ENCODE measurements at regions not wholly inside any gene's neighbourhood (a gene's known extent, or its start where the extent isn't known, plus 50 kb on each side); places are given as distances from the start of the nearest gene placed in this dataset.

DNA sequence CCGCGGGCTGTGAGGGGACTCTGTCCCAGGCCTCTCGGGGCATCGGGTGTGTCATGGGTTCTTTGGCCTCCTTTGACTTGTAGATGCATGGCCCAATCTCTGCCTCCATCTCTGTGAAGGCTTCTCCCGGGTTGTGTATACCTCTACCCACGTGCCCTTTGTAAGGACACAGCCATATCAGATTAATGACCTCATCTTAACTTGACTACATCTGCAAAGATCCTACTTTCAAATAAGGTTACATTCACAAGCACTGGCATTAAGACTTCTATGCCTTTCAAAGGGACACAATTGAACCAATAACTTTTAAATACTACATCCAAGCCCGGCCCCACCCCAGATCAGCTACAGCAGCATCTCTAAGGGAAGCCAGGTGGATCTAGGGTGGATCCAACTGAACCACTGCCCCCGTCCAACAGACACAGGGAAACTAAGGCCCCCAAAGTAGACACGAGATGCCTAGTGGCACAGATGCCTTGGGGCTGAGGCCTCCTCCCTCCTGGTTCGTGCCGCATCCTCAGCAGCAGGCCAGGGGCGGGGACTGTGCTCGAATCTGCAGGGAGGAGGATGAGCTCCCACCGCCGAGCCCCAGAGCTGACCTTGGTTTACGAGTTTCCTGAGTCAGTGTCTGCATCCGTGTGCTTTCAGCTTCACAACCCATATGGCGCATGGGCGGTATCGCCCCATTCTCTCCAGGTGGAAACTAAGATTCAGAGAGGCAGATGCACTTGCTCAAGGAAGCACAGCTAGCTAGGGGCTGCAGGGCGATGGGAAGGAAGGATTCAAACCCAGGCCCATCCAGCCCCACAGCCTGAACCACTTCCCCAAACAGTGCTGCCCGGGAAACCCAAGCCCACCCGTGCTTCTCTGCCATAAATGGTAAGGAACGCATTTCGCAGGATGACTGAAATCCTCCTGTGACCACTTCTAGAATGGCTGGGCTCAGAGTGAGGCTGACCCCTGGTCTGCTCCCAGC is 353.3 kb downstream of the C16orf95 start:
- DNase-seq, result no peak

DNA sequence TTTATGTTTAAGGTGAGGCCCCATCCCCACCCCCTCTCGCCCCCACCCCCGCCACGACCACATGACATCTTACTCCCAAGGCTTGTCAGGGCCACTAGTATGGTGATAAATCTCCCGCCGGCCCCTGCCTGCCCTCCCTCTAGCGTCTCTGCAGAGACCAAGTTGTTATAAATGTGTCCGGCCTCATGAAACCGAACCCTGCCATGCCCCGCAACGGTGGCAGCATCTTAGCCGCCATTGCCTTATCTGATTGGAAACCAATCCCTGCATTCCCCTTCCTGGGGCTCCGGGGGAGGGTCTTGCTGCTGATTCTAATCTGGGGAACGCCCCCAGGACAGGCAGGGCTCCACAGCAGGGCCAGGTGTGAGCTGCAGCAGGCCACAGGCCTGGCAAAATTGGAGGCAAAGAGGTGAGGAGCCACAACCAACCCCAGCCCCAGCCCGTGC is 352.4 kb downstream of the C16orf95 start:
- no peak for DNase-seq

DNA sequence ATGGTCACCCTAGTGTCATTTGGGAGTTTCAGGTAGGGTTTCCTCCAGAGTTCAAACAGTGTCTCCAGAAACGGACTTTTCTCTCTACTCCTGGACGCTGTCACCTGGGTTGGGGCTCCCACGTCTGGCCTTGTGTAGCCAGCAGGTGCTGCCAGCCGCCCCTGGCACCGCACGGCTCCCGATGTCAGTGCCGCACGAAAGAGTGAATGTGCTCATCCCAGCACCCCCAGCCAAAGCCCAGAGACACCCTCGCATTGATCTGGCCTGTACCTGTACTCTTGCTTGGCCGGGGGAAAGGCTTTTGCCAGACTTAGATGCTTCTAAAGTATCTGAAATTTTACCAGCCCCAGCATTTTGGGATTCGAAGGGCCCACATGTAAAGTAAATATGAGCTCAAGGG is 351.9 kb downstream of the C16orf95 start:
- DNase-seq, result no peak

DNA sequence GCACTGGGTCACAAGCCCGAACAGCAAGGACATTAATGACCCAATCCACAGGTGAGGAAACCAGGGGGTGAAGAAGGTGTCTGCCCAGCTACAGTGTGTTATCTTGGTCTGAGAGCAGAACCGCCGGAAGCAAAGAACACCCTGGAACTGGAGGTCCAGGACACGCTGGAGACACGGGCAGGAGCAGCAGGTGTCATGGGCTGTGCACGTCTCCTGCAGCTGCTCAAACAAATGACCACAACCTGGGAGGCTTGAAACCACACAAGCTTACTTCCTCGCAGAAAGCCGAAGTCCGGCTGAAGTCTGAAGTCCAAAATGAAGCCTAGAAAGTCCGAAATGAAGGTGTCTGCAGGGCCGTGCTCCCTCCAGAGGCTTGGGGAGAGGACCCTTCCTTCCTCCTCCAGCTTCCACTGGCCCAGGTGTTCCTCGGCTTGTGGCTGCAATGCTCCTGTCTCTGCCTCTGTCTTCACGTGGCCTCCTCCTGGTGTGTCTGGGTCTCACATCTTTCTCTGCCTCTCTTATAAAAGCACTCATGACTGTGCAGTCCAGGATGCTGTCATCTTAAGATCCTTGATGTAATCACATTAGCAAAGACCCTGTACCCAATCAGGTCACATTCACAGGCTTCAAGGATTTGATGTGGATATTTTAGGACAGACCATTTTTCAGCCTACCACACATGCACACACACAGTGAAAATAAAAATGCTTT is 351.2 kb downstream of the C16orf95 start:
- no peak for DNase-seq

DNA sequence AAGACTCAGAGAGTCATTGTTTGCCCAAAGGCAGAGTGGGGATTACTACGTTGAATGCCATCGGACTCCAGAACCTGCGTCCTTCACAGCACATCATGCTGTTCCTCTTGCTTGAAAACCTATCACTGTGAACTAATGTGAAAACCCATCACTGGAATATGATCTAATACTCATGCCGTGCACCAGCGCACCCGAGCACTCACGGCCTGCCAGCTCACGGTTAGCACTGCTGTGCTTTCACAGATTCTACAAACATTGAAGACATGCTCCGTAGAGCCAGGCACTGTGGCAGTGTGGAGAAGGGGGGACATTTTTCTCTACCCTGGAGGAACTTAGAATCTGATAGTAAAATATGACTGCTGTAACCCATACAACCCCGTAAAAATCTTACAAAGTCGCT is 350.4 kb downstream of the C16orf95 start:
- DNase-seq, result no peak

DNA sequence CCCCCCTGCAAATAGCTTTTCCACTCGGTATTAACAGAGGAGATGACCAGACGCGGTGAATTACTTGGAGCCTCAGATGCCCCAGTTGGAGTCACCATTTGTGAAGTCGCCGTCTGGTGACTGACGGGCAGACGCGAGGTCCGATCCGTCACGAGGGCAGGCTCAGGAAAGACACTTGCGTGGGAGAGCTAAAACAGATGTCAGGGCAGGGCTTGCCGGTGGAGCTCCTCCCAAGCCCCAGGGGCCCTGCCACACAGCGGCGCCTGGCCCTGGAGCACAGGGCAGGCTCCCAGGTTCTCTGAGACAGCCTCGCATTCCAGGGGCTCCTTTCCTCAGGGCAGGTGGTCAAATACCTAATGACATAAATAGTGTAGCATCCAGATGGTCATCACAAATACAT is 348.3 kb downstream of the C16orf95 start:
- DNase-seq, result no peak

DNA sequence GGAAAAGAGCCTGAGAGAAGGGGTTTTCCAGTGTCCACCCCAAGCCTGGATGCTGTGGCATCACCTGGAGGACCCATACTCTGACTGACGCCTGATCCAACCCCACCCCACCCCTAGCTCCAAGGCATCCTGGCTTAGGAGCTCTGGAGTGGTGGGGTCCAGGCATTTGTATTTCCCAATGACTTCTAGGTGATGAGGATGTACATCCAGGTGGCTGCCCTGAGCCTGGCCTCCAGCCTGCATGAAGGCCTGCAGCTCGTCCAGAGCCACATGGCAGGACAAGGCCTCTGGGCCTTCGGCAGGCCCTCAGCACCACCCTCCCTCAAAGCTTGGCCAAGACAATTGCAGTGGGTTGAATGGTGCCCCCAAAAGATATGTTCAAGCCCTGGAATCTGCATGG is 347.5 kb downstream of the C16orf95 start:
- DNase-seq, result no peak

DNA sequence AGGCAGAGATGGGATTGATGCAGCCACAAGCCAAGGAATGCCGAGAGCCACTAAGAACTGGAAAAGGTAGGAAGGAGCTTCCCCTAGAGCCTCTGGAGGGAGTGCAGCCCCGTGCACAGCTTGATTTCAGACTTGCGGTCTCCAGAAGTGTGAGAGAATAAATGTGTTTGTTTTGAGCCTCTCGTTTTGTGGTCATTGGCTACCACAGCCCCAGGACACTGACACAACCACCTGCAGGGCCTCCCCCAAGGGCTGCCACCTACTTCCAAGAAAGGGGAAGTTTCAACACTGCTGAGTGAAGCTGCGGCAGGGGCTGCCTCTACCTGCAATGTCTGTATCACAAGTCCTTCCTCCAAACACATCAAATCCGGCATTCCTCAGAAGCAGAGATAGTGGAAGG is 346.9 kb downstream of the C16orf95 start:
- no peak for DNase-seq

DNA sequence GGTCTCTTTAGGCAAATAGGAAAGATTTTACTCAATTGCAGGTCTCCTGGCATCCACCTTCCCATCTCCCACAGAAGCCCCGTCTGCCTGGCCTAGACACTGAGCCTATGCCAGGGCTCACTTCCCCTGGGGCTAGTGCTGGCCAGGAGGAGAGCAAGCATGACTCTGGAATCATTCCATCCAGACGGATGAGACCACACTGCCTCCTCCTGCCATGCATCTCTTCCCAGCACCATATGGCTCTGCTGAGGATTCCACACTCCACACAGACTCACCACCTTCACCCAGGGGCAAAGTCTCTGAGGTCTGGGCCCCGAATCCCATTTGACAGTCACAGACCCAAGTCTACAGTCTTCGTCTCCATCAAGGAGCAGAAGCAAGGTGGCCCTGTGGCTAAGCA is 346.5 kb downstream of the C16orf95 start:
- no peak for DNase-seq

DNA sequence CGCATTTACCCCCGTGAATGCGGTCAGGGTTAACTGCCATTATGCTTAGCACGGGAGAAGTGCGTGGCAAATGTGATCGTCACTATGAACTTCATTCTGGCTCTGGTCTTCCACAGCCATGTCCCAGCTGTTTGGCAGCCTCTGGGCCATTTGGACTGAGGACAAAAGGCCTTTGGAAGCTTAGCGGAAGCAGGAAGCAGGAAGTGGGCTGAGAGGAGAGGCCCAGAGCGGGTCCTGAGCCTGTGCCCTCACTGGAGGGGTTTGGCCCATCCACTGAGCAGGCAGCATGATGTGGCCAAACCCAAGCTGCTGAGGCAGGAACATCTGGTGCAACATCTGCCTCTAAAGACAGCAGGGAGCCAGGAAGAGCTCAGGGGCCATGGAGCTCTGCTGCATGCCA is 345.9 kb downstream of the C16orf95 start:
- no peak for DNase-seq

DNA sequence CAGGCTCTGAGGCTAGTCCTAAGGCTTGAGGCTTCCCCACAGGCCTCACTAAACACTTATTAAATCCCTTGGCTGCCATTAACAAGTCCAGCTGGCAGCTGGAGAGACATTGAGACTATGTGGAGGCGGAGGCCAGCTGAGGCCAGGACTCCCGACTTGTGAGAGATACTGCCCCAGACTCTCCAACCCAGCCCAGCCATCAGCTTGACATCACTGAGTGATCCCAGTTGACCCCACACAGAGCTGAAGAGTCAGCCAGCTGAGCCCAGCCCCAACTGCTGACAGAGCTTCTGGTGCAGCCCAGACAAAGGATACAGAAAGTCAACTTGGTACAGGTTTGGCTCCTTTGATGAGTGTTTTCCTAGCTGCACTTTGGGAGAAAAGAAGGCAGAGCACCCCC is 343.1 kb downstream of the C16orf95 start:
- DNase-seq, result no peak

DNA sequence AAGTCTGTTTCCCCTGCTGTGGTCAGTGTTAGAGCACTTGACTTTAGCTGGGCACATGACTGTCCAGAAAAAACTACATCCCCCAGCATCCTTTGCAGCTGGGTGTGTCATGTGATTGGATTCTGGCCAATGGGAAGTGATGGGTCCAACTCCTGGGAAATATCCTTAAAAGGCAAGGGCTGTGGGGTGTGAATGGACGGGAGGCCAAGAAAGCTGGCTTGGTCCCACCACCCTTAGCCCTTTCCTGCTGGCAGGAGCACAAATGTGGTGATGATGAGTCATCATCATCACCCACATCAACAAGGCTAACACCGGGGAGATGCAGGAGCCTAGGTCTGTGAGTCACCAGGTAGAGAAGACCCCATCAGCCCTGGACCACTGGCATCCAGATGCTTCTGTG is 341.7 kb downstream of the C16orf95 start:
- no peak for DNase-seq

DNA sequence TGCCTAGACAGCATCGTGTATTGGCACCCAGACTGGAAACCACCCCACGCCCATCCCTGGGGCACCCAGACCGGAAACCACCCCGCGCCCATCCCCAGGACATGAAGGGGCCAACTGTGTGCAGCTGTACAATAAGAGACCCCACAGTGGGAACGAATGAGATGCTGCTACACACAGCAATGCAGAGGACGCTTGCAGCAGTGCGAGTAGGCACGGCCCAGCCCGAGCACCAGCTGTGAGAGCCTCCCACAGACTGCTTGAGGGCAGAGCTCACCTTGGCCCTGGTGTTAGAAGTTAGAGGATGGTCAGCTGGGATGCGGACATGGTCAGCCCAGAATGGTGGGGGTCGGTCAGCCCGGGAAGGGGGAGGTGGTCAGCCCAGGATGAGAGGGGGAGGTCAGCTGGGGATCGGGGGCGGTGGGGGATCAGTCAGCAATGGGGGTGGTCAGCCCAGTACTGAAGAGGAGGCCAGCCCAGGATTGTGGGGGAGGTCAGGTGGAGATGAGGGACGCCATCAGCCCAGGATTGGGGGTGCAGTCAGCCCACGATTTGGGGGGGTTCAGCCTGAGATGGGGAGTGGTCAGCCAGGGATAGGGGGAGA is 340.0 kb downstream of the C16orf95 start:
- no peak for DNase-seq

DNA sequence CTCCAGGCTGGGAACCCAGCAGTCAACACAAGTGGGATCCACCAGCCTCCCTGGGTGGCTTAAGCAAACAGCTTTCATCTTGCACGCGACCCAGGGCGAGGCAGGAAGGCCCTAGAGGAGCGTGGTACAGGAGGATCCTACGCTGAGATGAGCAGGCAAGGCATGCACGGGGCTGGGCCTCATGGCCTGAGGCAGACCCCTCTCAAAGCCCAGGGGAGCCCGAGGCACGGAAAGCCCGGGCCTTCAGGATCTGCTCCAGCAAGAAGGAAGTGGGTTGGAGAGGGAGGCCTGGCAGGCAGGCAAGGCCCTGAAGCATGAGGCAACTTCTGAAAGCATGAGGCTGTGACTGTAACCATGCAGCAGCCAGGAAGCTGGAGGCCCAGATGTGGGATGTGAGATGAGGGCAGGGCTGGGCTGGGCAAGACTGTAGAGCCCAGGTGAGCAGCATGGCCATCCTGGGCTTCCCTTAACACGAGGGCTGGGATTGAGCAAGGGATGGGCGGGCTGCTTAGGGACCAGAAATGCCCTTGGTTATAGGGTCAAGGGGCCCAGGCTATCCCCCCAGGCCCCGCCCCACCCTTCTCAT is 338.7 kb downstream of the C16orf95 start:
- DNase-seq, result no peak

DNA sequence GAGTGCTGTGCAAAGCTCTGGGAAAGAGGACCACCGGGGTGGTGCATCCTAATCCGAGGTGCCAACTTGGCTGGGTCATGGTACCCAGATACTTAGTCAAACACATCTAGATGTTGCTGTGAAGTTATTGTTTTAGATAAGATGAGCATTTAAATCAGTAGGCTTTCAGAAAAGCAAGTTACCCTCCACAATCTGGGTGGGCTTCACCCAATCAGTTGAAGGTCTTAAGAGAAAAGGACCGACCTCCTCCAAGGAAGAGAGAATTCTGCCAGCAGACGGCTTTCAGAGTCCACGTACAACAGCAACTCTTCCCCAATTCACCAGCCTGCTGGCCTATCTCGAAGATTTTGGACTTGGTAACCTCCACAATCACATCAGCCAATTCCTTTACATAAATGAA is 338.1 kb downstream of the C16orf95 start:
- no peak for DNase-seq

DNA sequence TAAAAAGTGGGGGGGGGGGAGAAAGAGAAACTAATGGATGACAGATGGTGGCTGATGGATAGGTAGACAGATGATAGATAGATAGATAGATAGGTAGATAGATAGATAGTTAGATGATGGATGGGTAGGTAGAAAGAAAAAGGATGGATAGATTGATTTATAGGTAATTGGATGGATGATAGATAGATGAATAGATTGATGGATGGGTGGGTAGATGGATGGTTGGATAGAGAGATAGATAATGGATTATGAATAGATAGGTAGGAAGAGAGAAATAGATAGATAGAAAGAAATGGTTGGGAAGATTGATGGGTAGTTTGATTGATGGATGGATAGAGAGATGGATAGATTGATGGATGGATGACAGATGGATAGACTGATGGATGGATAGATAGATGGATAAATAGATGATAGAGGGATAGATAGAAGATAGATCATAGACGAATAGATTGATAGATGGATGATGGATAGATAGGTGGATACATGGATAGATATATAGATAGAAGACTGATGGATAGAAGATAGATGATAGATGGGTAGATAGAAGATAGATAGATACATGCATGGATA is 337.1 kb downstream of the C16orf95 start:
- DNase-seq, result no peak

DNA sequence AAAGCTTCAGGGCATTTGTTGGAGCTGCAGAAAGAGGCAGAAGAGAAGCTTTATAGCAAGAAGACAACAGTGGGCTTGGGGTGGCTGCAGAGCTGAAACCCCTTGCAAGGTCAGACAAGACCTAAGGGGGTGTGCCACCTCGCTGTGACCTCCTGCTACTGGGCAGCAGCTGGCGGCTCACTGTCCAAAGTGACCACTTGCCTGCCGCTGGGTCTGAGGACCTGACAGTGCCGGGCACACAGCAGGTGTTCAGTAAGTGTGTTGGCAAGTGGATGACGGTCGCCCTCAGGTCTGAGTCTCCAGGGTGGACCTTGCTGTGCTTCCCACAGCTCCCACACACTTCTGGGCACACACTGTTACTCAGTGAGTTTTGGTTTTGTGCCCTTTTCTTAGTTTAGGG is 336.5 kb downstream of the C16orf95 start:
- DNase-seq, result no peak

DNA sequence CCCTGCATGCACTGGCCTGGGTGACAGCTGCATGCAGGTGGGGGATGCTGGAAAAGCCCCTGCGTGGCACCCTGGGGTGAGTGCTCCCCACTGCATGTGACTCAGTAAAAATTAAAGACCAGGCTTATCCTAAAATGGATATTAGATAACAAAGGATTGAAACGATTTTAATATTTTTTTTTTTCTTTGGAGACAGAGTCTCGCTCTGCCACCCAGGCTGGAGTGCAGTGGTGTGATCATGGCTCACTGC is 334.9 kb downstream of the C16orf95 start:
- no peak for DNase-seq

DNA sequence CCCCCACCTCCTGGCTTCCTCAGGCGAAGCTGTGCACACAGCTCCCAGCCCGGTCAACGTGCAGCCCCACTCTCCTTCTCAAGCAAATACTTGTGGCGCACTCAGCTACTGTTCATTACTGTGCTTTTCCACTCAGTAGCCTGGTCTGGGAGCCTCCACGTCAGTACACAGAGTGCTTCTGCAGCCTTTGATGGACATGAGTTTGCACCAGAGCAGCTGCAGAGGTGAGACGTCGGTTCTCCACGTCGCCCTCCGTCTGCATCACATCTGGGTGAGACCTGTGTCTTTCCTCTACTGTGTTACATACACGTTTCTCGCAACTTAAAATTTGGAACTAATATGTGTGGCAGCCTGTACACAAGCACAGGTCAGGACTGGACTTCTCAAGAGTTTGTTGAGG is 334.3 kb downstream of the C16orf95 start:
- DNase-seq, result no peak

DNA sequence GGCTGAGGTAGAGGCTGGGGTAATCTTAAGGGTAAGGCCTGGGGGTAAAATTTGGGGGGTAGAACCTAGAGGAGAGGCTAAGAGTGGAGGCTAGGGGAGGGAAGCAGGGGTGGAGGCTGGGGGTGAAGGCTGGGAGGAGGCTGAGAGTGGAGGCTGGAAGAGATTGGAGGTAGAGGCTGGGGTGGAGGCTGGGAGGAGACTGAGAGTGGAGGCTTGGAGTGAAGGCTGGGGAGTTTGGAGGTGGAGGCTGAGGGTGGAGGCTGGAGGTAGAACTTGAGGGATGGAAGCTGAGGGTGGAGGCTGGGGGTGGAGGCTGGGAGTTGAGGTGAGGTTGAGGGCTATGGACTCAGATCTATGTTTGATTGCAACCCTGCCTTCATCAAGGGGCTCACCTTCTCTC is 333.6 kb downstream of the C16orf95 start:
- DNase-seq, result no peak

DNA sequence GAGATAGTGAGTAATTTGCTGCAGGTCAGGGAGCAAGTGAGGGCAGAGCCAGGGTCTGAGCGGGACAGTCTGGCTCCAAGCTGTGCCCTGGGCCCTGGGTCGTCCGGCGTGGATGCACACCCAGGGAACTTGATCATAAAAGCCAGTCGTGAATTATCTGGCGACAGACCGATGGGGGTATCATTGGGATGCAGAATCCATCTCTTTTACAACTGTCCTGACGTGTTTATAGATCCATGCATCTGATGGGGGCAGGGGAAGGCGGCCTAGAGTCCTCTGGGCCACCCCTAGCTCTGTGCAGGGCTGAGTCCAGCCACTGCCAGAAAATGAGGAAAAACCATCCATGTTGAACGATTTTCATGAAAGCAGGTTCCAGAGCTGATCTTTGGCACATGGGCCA is 332.8 kb downstream of the C16orf95 start:
- no peak for DNase-seq

DNA sequence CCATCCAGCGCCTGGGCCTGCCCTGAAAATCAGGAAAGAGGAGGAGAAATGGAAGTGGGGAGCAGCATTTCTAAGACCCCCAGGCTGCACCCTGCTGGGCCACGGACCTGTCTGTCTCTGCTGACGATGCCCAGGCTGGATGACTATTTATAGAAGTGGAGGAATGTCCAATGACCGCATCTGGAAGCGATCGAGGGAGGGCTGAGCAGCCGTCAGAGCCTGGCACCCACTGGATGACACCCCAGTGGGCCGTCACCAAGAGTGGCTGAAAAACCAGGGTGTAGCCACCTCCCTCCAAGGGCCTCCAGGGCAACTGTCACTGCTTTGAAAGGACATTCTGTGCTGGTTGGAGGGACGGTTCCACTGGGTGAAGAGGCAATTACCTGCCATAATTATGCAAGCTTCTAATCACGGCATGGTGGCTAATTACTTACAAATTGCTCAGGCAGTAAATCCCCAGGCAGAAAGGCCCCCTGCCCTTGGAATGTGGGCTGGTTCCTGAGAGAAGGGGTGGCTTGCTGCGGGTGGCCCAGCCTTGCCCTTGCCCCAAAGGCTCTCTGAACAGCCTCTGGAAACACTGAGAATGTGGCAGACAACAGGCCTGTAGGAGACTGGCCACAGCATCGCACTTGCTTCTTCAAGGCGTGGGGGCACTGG is 332.1 kb downstream of the C16orf95 start:
- DNase-seq, result no peak

DNA sequence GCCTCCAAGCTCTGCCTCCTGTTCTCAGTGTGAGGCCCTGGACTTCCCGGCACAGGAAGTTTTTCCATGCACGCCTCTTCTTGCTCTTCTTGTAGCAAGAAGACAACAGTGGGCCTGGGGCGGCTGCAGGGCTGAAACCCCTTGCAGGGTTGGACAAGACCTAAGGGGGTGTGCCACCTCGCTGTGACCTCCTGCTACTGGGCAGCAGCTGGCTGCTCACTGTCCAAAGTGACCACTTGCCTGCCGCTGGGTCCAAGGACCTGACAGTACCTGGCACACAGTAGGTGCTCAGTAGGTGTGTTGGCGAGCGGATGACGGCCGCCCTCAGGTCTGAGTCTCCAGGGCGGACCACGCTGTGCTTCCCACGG is 331.6 kb downstream of the C16orf95 start:
- DNase-seq, result no peak

All from T-helper 1 cell (primary cell).